GM23338 (cell line): ENCODE measurements at regions not wholly inside any gene's neighbourhood (a gene's known extent, or its start where the extent isn't known, plus 50 kb on each side); places are given as distances from the start of the nearest gene placed in this dataset.
"Not testable (repeated sequence)": the region's sequence is repeated elsewhere in the genome, so short reads cannot be mapped to it uniquely, and the experiment has no call there.

Experiments used
- ATAC-seq: fragments of 200-7000 bp; cut with Tn5 transposase; 3 replicates; pipeline ENCODE4 v1.9.1; 2020
- DNase-seq: peaks from one replicate; pipeline ENCODE4 v3.0.0-alpha.2; 2015; ENCODE audit warnings: low spot score
- H2AFZ ChIP-seq: fragments of 200-600 bp; sonication (generic); 2 replicates; pipeline ENCODE4 v1.8.0; 2016; ENCODE audit warnings: antibody characterized with exemption, mild to moderate bottlenecking, moderate library complexity
- H3F3A ChIP-seq: fragments of 200-600 bp; sonication (generic); replicated peaks from 2 replicates; pipeline ENCODE4 v1.8.0; 2017; ENCODE audit warnings: antibody characterized with exemption, mixed run types, low read depth
- H3K27ac ChIP-seq: fragments of 200-600 bp; sonication (generic); 2 replicates; pipeline ENCODE4 v1.6.1; 2016; ENCODE audit warnings: low read depth
- H3K27me3 ChIP-seq: fragments of 200-600 bp; sonication (generic); 2 replicates; pipeline ENCODE4 v1.8.0; 2016; ENCODE audit warnings: mild to moderate bottlenecking, mixed run types, moderate library complexity; ENCODE audit not compliant: insufficient read depth
- H3K36me3 ChIP-seq: fragments of 200-600 bp; sonication (generic); 2 replicates; pipeline ENCODE4 v1.8.0; 2016; ENCODE audit warnings: mild to moderate bottlenecking; ENCODE audit not compliant: insufficient read depth
- H3K4me1 ChIP-seq: fragments of 200-600 bp; sonication (generic); 2 replicates; pipeline ENCODE4 v1.8.0; 2016; ENCODE audit warnings: mild to moderate bottlenecking, moderate library complexity; ENCODE audit not compliant: insufficient read depth
- H3K4me2 ChIP-seq: fragments of 200-600 bp; sonication (generic); 2 replicates; pipeline ENCODE4 v1.7.1; 2017; ENCODE audit warnings: mixed run types
- H3K4me3 ChIP-seq: fragments of 200-600 bp; sonication (generic); 2 replicates; pipeline ENCODE4 v1.6.1; 2016; ENCODE audit warnings: mixed run types
- H3K79me2 ChIP-seq: fragments of 200-600 bp; sonication (generic); replicated peaks from 2 replicates; pipeline ENCODE4 v1.8.0; 2017; ENCODE audit warnings: mild to moderate bottlenecking; ENCODE audit not compliant: insufficient read depth
- H3K9me2 ChIP-seq: fragments of 200-600 bp; sonication (generic); 2 replicates; pipeline ENCODE4 v1.8.0; 2017; ENCODE audit not compliant: insufficient read depth
- H4K20me1 ChIP-seq: fragments of 200-600 bp; sonication (generic); replicated peaks from 2 replicates; pipeline ENCODE4 v1.8.0; 2017; ENCODE audit warnings: mild to moderate bottlenecking; ENCODE audit not compliant: insufficient read depth
- H3K27ac Mint-ChIP-seq: 2 replicates; pipeline ENCODE4 v1.8.0; 2020; ENCODE audit warnings: inconsistent platforms, mild to moderate bottlenecking, moderate library complexity, mixed read lengths
- H3K27me3 Mint-ChIP-seq: 3 replicates; pipeline ENCODE4 v1.8.0; 2022; ENCODE audit warnings: low read depth, mild to moderate bottlenecking, moderate library complexity, mixed read lengths, inconsistent platforms; ENCODE audit not compliant: insufficient read depth, poor library complexity
- H3K36me3 Mint-ChIP-seq: 3 replicates; pipeline ENCODE4 v1.8.0; 2021; ENCODE audit warnings: low read depth, mild to moderate bottlenecking, inconsistent platforms, moderate library complexity, mixed read lengths
- H3K4me1 Mint-ChIP-seq: 3 replicates; pipeline ENCODE4 v1.8.0; 2020; ENCODE audit warnings: mild to moderate bottlenecking, inconsistent platforms, mixed read lengths
- H3K4me3 Mint-ChIP-seq: 3 replicates; pipeline ENCODE4 v1.8.0; 2021; ENCODE audit warnings: moderate library complexity, mild to moderate bottlenecking, inconsistent platforms, mixed read lengths
- H3K9me3 Mint-ChIP-seq: 3 replicates; pipeline ENCODE4 v1.8.0; 2020; ENCODE audit warnings: moderate library complexity, mild to moderate bottlenecking, inconsistent platforms, mixed read lengths
- CREB1 ChIP-seq: fragments of 250-450 bp; sonication (Bioruptor Pico); IDR thresholded peaks from 2 replicates; pipeline ENCODE4 v1.5.0; 2020; ENCODE audit warnings: low read depth, mild to moderate bottlenecking, moderate library complexity
- ETS1 ChIP-seq: IDR thresholded peaks from 2 replicates; pipeline ENCODE4 v1.6.1; 2016; ENCODE audit warnings: antibody characterized with exemption
- EZH2 ChIP-seq: fragments of 200-600 bp; sonication (generic); IDR thresholded peaks from one replicate; pipeline ENCODE4 v1.8.0; 2017; ENCODE audit warnings: antibody characterized with exemption, mild to moderate bottlenecking, low read depth; ENCODE audit not compliant: unreplicated experiment
- EZH2phosphoT487 ChIP-seq: fragments of 200-600 bp; sonication (generic); IDR thresholded peaks from one replicate; pipeline ENCODE4 v1.8.1; 2018; ENCODE audit warnings: antibody characterized with exemption; ENCODE audit not compliant: unreplicated experiment
- JUNB ChIP-seq: IDR thresholded peaks from one replicate; pipeline ENCODE4 v1.6.1; 2016; ENCODE audit warnings: antibody characterized with exemption; ENCODE audit not compliant: unreplicated experiment
- POLR2AphosphoS5 ChIP-seq: IDR thresholded peaks from 2 replicates; pipeline ENCODE4 v1.6.1; 2016; ENCODE audit warnings: antibody characterized with exemption, low read depth
- STAT1 ChIP-seq: IDR thresholded peaks from one replicate; pipeline ENCODE4 v1.6.1; 2016; ENCODE audit warnings: antibody characterized with exemption; ENCODE audit not compliant: unreplicated experiment
- ZNF114 ChIP-seq: fragments of 250-450 bp; sonication (Bioruptor Pico); IDR thresholded peaks from 2 replicates; pipeline ENCODE4 v1.5.0; 2020; ENCODE audit warnings: mild to moderate bottlenecking, moderate library complexity
- ZNF331 ChIP-seq: fragments of 250-450 bp; sonication (Bioruptor Pico); IDR thresholded peaks from 2 replicates; pipeline ENCODE4 v1.5.0; 2020; ENCODE audit warnings: low read depth, mild to moderate bottlenecking, moderate library complexity
- ZNF462 ChIP-seq: fragments of 250-450 bp; sonication (Bioruptor Pico); IDR thresholded peaks from 2 replicates; pipeline ENCODE4 v1.5.0; 2020; ENCODE audit warnings: mild to moderate bottlenecking, moderate library complexity

- not testable (repeated sequence) for H3K36me3 Mint-ChIP-seq, H3K4me1 ChIP-seq, H3K4me3 ChIP-seq, H3K36me3 ChIP-seq, H3K4me2 ChIP-seq, H3K27ac Mint-ChIP-seq, H3K79me2 ChIP-seq, H3K9me2 ChIP-seq, H3K4me1 Mint-ChIP-seq, H3K27ac ChIP-seq, H2AFZ ChIP-seq, H3K27me3 ChIP-seq, DNase-seq, H3K27me3 Mint-ChIP-seq, H3F3A ChIP-seq, H3K9me3 Mint-ChIP-seq, H3K4me3 Mint-ChIP-seq, H4K20me1 ChIP-seq, ATAC-seq
Observed at GRCh38 chr13:44863641-44864040, 125.6 kb downstream of the NUFIP1 start.

- H3K36me3 Mint-ChIP-seq, result no peaks in the 10 kb centered on the region
- H3K27me3 Mint-ChIP-seq, result peaks cover 1% of the 10 kb centered on the region
- H3K4me2 ChIP-seq, result no peak overlapping the region
- ATAC-seq (no peak), DNase-seq (no peak)
- H3K4me3 ChIP-seq, result no peak overlapping the region
- no peak overlapping the region for H3K27ac ChIP-seq
- H3K36me3 ChIP-seq, result no peaks in the 10 kb centered on the region
- H2AFZ ChIP-seq, result no peak overlapping the region
- H3K4me1 ChIP-seq, result no peaks in the 10 kb centered on the region
- H3K9me2 ChIP-seq, result no peaks in the 10 kb centered on the region
- no peak for TF ChIP-seq ZNF331 (CRISPR knock-in tag)
- no peak for TF ChIP-seq ZNF462 (CRISPR knock-in tag)
- no peak for TF ChIP-seq JUNB
- TF ChIP-seq ETS1, result no peak
- TF ChIP-seq EZH2, result no peak
- no peak for TF ChIP-seq ZNF114 (CRISPR knock-in tag)
- TF ChIP-seq POLR2AphosphoS5, result no peak
- TF ChIP-seq CREB1, result no peak
- no peak for TF ChIP-seq STAT1
- no peak for TF ChIP-seq EZH2phosphoT487
- H3K4me1 Mint-ChIP-seq, result no peaks in the 10 kb centered on the region
- no peak overlapping the region for H3K4me3 Mint-ChIP-seq
- H4K20me1 ChIP-seq, result no peaks in the 10 kb centered on the region
- no peaks in the 10 kb centered on the region for H3K79me2 ChIP-seq
- H3K27me3 ChIP-seq, result no peaks in the 10 kb centered on the region
- no peaks in the 10 kb centered on the region for H3F3A ChIP-seq
- H3K27ac Mint-ChIP-seq, result no peak overlapping the region
- no peaks in the 10 kb centered on the region for H3K9me3 Mint-ChIP-seq
Observed at GRCh38 chr13:44860454-44860853, 128.8 kb downstream of the NUFIP1 start.
